ENCODE measurements at regions not wholly inside any gene's neighbourhood (a gene's known extent, or its start where the extent isn't known, plus 50 kb on each side); places are given as distances from the start of the nearest gene placed in this dataset.

GRCh38 chr11:128400382-128401203, 186.8 kb downstream of the ETS1 start:
- TF ChIP-seq POLR2A (IDR thresholded peaks at IDR 0.05) (no peak), POLR2AphosphoS5 (IDR thresholded peaks at IDR 0.05) (no peak)
- TF ChIP-seq, protein P1, sequence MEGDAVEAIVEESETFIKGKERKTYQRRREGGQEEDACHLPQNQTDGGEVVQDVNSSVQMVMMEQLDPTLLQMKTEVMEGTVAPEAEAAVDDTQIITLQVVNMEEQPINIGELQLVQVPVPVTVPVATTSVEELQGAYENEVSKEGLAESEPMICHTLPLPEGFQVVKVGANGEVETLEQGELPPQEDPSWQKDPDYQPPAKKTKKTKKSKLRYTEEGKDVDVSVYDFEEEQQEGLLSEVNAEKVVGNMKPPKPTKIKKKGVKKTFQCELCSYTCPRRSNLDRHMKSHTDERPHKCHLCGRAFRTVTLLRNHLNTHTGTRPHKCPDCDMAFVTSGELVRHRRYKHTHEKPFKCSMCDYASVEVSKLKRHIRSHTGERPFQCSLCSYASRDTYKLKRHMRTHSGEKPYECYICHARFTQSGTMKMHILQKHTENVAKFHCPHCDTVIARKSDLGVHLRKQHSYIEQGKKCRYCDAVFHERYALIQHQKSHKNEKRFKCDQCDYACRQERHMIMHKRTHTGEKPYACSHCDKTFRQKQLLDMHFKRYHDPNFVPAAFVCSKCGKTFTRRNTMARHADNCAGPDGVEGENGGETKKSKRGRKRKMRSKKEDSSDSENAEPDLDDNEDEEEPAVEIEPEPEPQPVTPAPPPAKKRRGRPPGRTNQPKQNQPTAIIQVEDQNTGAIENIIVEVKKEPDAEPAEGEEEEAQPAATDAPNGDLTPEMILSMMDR (IDR thresholded peaks at IDR 0.05), result no peak
- H3K27me3 ChIP-seq (replicated peaks; ENCODE audit: insufficient read depth), result no peaks in the 10 kb centered on the region
- WGBS, result 74% methylated on average over 8 of the region's 8 CpGs
- no peak overlapping the region for H3K4me3 ChIP-seq
- no peaks in the 10 kb centered on the region for H3K9me3 ChIP-seq
- H3K27ac ChIP-seq, result no peak overlapping the region
- intact Hi-C loops (cut with DNase I), result no loop called here
- DNase-seq (ENCODE audit: low spot score), result no peak
- no peaks in the 10 kb centered on the region for H3K36me3 ChIP-seq
- H3K4me1 ChIP-seq (replicated peaks), result no peaks in the 10 kb centered on the region

DNA sequence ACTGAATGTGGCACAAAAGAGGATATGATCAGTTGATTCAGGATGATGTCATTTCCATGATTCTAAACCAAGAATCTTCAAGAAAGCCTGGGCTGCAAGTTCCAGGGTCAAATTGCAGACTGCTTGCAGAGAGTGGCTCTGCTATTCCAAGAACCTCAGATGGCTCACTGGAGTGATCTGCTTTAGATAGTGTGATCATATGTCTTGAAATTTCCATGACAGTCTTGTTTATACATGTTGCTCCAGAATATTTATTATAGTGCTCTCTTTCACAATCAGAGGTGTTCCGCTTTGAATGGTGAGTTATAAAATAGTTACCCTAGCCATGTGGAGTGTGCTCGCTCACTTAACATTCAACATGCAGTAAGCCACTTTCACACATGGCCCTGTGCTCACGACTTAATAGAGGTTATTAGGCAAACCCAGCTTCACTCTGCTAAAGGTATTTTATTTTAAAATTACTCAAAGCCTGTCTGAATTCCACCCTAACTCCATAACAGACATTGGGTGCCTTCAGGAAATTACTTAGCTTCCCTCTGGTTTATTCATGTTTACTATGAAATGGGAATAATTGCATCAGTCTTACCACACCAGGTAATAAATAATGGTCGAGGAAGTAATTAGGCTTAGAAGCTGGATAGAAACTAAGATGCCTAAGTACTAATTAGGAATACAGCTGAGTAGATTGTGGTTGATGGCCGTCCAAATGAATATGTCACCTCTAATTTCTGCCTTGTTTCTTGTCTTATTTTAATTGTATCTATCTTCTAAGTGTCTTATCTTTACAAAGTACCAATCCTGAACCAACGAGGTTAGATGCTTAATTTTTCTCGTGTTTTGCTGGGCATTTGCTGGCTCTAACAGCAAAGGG, 187.9 kb downstream of the ETS1 start:
- Histone ChIP-seq H3K4me3 (no peak overlapping the region), H3K9me3 (no peaks in the 10 kb centered on the region), H3K27me3 (replicated peaks; ENCODE audit: insufficient read depth) (no peaks in the 10 kb centered on the region), H3K4me1 (replicated peaks) (no peaks in the 10 kb centered on the region), H3K36me3 (no peaks in the 10 kb centered on the region), H3K27ac (no peak overlapping the region)
- TF ChIP-seq POLR2AphosphoS5 (IDR thresholded peaks at IDR 0.05) (no peak), POLR2A (IDR thresholded peaks at IDR 0.05) (no peak)
- TF ChIP-seq, protein P1 (IDR thresholded peaks at IDR 0.05), result no peak
- intact Hi-C loops (cut with DNase I), result no loop called here
- DNase-seq (ENCODE audit: low spot score), result no peak
- 73% methylated on average over 7 of the region's 7 CpGs for WGBS

GRCh38 chr11:128398517-128399250, 188.7 kb downstream of the ETS1 start:
- Histone ChIP-seq H3K9me3 (no peaks in the 10 kb centered on the region), H3K36me3 (no peaks in the 10 kb centered on the region), H3K4me1 (replicated peaks) (no peaks in the 10 kb centered on the region), H3K27me3 (replicated peaks; ENCODE audit: insufficient read depth) (no peaks in the 10 kb centered on the region), H3K27ac (no peak overlapping the region), H3K4me3 (no peak overlapping the region)
- intact Hi-C loops (cut with DNase I), result no loop called here
- DNase-seq (ENCODE audit: low spot score), result no peak
- WGBS, result 97% methylated on average over 2 of the region's 2 CpGs
- TF ChIP-seq POLR2A (IDR thresholded peaks at IDR 0.05) (no peak), POLR2AphosphoS5 (IDR thresholded peaks at IDR 0.05) (no peak)
- TF ChIP-seq, protein P1 (IDR thresholded peaks at IDR 0.05), result no peak

DNA sequence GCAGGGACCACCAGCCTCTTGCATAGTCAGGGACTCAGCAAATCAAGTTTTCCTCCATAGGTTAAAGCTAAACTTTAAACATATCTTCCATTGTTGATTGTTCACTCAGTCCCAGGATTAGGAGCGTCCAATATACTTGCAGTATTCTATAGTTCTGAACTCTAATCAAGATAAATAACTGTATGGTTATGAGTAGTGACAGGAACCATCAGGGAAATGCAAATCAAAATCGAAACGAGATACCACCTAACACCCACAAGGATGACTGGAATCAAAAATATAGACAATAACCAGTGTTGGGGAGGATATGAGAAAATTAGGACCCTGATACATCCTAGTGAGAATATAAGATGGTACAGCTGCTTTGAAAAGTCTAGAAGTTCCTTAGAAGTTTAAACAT, 190.0 kb downstream of the ETS1 start:
- Histone ChIP-seq H3K36me3 (no peaks in the 10 kb centered on the region), H3K9me3 (no peaks in the 10 kb centered on the region), H3K4me3 (no peak overlapping the region), H3K27ac (no peak overlapping the region), H3K4me1 (replicated peaks) (no peaks in the 10 kb centered on the region), H3K27me3 (replicated peaks; ENCODE audit: insufficient read depth) (no peaks in the 10 kb centered on the region)
- WGBS, result 91% methylated on average over 3 of the region's 3 CpGs
- TF ChIP-seq, protein P1 (IDR thresholded peaks at IDR 0.05), result no peak
- TF ChIP-seq POLR2A (IDR thresholded peaks at IDR 0.05), result no peak
- TF ChIP-seq POLR2AphosphoS5 (IDR thresholded peaks at IDR 0.05), result no peak
- intact Hi-C loops (cut with DNase I), result no loop called here
- DNase-seq (ENCODE audit: low spot score), result no peak

Data from prostate gland (tissue), 2 donors.